GM12878 (cell line): ENCODE measurements at regions not wholly inside any gene's neighbourhood (a gene's known extent, or its start where the extent isn't known, plus 50 kb on each side); places are given as distances from the start of the nearest gene placed in this dataset.

Source experiments
- ATAC-seq: fragments of 200-7000 bp; cut with Tn5 transposase; 3 replicates; pipeline ENCODE4 v1.9.1; 2020; ENCODE audit warnings: mild to moderate bottlenecking, moderate library complexity
- BruUV-seq: library from RNA; stranded (reverse); fragments of 400-500 nt; replicated peaks from 2 replicates; lab custom pipeline; 2021; lab: Mats Ljungman, UMichigan
- CTCF ChIA-PET: fragments of 300-600 bp; sonication (Branson Sonifier 250); formaldehyde crosslinking; extraction: SDS; loops from one replicate; lab custom pipeline; 2021; ENCODE audit warnings: inconsistent platforms; lab: Yijun Ruan, JAX
- POLR2A ChIA-PET: fragments of 350-600 bp; formaldehyde crosslinking; extraction: SDS; loops from one replicate; lab custom pipeline; 2021; ENCODE audit warnings: inconsistent platforms; lab: Charles Lee
- RAD21 ChIA-PET: fragments of 300-600 bp; sonication (Branson Sonifier 250); formaldehyde crosslinking; loops from one replicate; lab custom pipeline; 2023; ENCODE audit warnings: antibody characterized with exemption; ENCODE audit not compliant: unreplicated experiment; lab: Charles Lee
- SMC1A ChIA-PET: fragments of 300-600 bp; sonication (Branson Sonifier 250); formaldehyde crosslinking; loops from one replicate; lab custom pipeline; 2023; ENCODE audit not compliant: unreplicated experiment, uncharacterized antibody; lab: Charles Lee
- DNase-seq: peaks from one replicate; pipeline ENCODE4 v3.0.0-alpha.2; 2011; ENCODE audit warnings: low read depth, low spot score
- FAIRE-seq: peaks from 3 replicates; lab custom pipeline; 2011; peaks lifted over from hg19 to GRCh38; lab: Jason Lieb, UNC
- H2AFZ ChIP-seq: 2 replicates; pipeline ENCODE4 v1.6.0; 2011; ENCODE audit warnings: low read depth, low read length, control low read depth; ENCODE audit not compliant: control insufficient read depth
- H3K27ac ChIP-seq: 2 replicates; pipeline ENCODE4 v1.5.1; 2011; ENCODE audit warnings: control low read depth; ENCODE audit not compliant: control insufficient read depth, insufficient read depth
- H3K27me3 ChIP-seq, 2 experiments: replicated peaks in 1 of 2; 2 replicates each; pipeline versions ENCODE4 v1.6.0 to v1.6.1; 2011; ENCODE audit warnings: low read length in 1 of 2; ENCODE audit not compliant: control insufficient read depth in 2 of 2, insufficient read depth in 2 of 2
- H3K36me3 ChIP-seq, 2 experiments: 2 replicates each; pipeline ENCODE4 v1.5.1; 2011; ENCODE audit warnings: low read length in 1 of 2; ENCODE audit not compliant: control insufficient read depth in 2 of 2, insufficient read depth in 2 of 2
- H3K4me1 ChIP-seq: 2 replicates; pipeline ENCODE4 v1.6.1; 2011; ENCODE audit warnings: mild to moderate bottlenecking, low read length, moderate library complexity, mixed read lengths; ENCODE audit not compliant: control insufficient read depth, insufficient read depth
- H3K4me2 ChIP-seq: 2 replicates; pipeline ENCODE4 v1.6.0; 2011; ENCODE audit warnings: control low read depth; ENCODE audit not compliant: control insufficient read depth, insufficient read depth
- H3K4me3 ChIP-seq: fragments of 200-600 bp; sonication (generic); 2 replicates; pipeline ENCODE4 v1.5.1; 2016
- H3K79me2 ChIP-seq: 2 replicates; pipeline ENCODE4 v1.6.0; 2011; ENCODE audit warnings: low read length; ENCODE audit not compliant: control insufficient read depth, insufficient read depth
- H3K9ac ChIP-seq: 2 replicates; pipeline ENCODE4 v1.8.0; 2011; ENCODE audit warnings: low read length, control low read depth, mixed read lengths; ENCODE audit not compliant: control insufficient read depth, insufficient read depth
- H3K9me3 ChIP-seq: replicated peaks from 3 replicates; pipeline ENCODE4 v1.5.1; 2011; ENCODE audit warnings: mild to moderate bottlenecking, low read length; ENCODE audit not compliant: control insufficient read depth, insufficient read depth
- H4K20me1 ChIP-seq: 2 replicates; pipeline ENCODE4 v1.6.0; 2011; ENCODE audit not compliant: control insufficient read depth, insufficient read depth
- BCL3 ChIP-seq: IDR thresholded peaks from 2 replicates; pipeline ENCODE4 v1.6.1; 2011; ENCODE audit warnings: borderline replicate concordance, low read depth, mild to moderate bottlenecking, moderate library complexity, low read length; ENCODE audit not compliant: insufficient read depth, poor library complexity, severe bottlenecking
- MTA2 ChIP-seq: fragments of 450-650 bp; IDR thresholded peaks from 2 replicates; pipeline ENCODE4 v1.6.1; 2016; ENCODE audit warnings: low read depth, mild to moderate bottlenecking, moderate library complexity
- RB1 ChIP-seq: fragments of 450-650 bp; formaldehyde crosslinking; IDR thresholded peaks from 2 replicates; pipeline ENCODE4 v1.6.1; 2017; ENCODE audit warnings: mild to moderate bottlenecking, borderline replicate concordance
- SIX5 ChIP-seq: IDR thresholded peaks from 2 replicates; pipeline ENCODE4 v1.6.1; 2011; ENCODE audit warnings: mild to moderate bottlenecking, low read depth, low read length, moderate library complexity; ENCODE audit not compliant: severe bottlenecking
- SMAD1 ChIP-seq: fragments of 450-650 bp; IDR thresholded peaks from 2 replicates; pipeline ENCODE4 v1.6.1; 2018; ENCODE audit warnings: mild to moderate bottlenecking, low read depth; ENCODE audit not compliant: partially characterized antibody
- SREBF2 ChIP-seq: IDR thresholded peaks from 2 replicates; pipeline ENCODE4 v1.6.1; 2012; ENCODE audit warnings: mild to moderate bottlenecking, low read length
- WGBS: methylation state at CpG from one replicate; pipeline ENCODE4 v1.1.6; 2016; ENCODE audit warnings: low lambda C conversion rate; ENCODE audit not compliant: insufficient replicate concordance, insufficient coverage; ENCODE audit errors: missing lambda C conversion rate; 5-methylcytosine and 5-hydroxymethylcytosine counted together
- in situ Hi-C: fragments of 300-500 bp; cut with MboI; formaldehyde crosslinking; loops from 9 replicates; pipeline ENCODE4 v1.14.3; 2018; ENCODE audit warnings: mixed read lengths
- intact Hi-C: fragments of 100-400 bp; cut with micrococcal nuclease; formaldehyde crosslinking; loops from one replicate; pipeline ENCODE4 v1.14.2; 2022; ENCODE audit not compliant: unreplicated experiment

GRCh38 chr4:188650516-188650915 is 511.3 kb downstream of the TRIML1 start (continued):
- TF ChIP-seq BCL3 = no peak
- no peak for TF ChIP-seq MTA2

- Histone ChIP-seq H3K9me3 (no peaks in the 10 kb centered on the region; the same call in 2 of the 3 replicates), H3K4me2 (no peak overlapping the region), H3K27ac (no peak overlapping the region), H3K4me1 (no peaks in the 10 kb centered on the region), H4K20me1 (no peaks in the 10 kb centered on the region), H3K4me3 (no peak overlapping the region), H3K27me3 (no peaks in the 10 kb centered on the region), H3K79me2 (no peaks in the 10 kb centered on the region), H2AFZ (no peak overlapping the region), H3K9ac (no peak overlapping the region), H3K36me3 (no peaks in the 10 kb centered on the region)
- DNase-seq (no peak), FAIRE-seq (no peak), ATAC-seq (no peak)
- no TSS peak for BruUV-seq
- TF ChIP-seq SMAD1 (no peak), SREBF2 (no peak), RB1 (no peak), SIX5 (no peak)
- intact Hi-C loops (no loop called here), in situ Hi-C loops (no loop called here)
- ChIA-PET POLR2A (no interaction called here), CTCF (no interaction called here), SMC1A (interaction anchor here (0.8 kb wide), 1 partner anchor 599 kb away, joined by 3 read pairs; no protein-coding TSS in a partner anchor), RAD21 (no interaction called here)
- WGBS = 7% methylated on average over 5 of the region's 5 CpGs
Measured at GRCh38 chr4:188657365-188657764, 518.1 kb downstream of the TRIML1 start.
